Heart right ventricle (tissue), 16 donors: ENCODE measurements at regions not wholly inside any gene's neighbourhood (a gene's known extent, or its start where the extent isn't known, plus 50 kb on each side); places are given as distances from the start of the nearest gene placed in this dataset.

Experiments used
- ATAC-seq, 8 donors: fragments of 200-7000 bp; cut with Tn5 transposase; one replicate each; pipeline ENCODE4 v1.9.1; 2020; ENCODE audit warnings: mild to moderate bottlenecking in 8 of 8, moderate library complexity in 8 of 8, moderate number of reproducible peaks in 1 of 8
- DNase-seq, 2 donors: peaks; one replicate each; pipeline ENCODE4 v3.0.0-alpha.2; 2020
- H3K27ac ChIP-seq, 10 donors: fragments of 200-600 bp; sonication (generic) in 2 of 10; one replicate each; pipeline versions ENCODE4 v1.5.0 to v1.8.0; 2020 to 2022; ENCODE audit warnings: mild to moderate bottlenecking in 3 of 10
- H3K27me3 ChIP-seq, 7 donors: fragments of 200-600 bp; one replicate each; pipeline ENCODE4 v1.8.0; 2021 to 2022; ENCODE audit warnings: mild to moderate bottlenecking in 2 of 7
- H3K36me3 ChIP-seq, 9 donors: fragments of 200-600 bp; sonication (generic) in 1 of 9; one replicate each; pipeline versions ENCODE4 v1.5.0 to v1.8.0; 2020 to 2022; ENCODE audit warnings: mild to moderate bottlenecking in 2 of 9
- H3K4me1 ChIP-seq, 9 donors: fragments of 200-600 bp; sonication (generic) in 1 of 9; one replicate each; pipeline versions ENCODE4 v1.5.0 to v1.8.0; 2020 to 2022; ENCODE audit warnings: mild to moderate bottlenecking in 4 of 9
- H3K4me3 ChIP-seq, 10 donors: fragments of 200-600 bp; sonication (generic) in 2 of 10; one replicate each; pipeline versions ENCODE4 v1.5.0 to v1.8.0; 2020 to 2022; ENCODE audit warnings: mild to moderate bottlenecking in 7 of 10, moderate library complexity in 2 of 10
- H3K9me3 ChIP-seq, 11 donors: fragments of 200-600 bp in 10 of 11; sonication (generic) in 2 of 11; one replicate each; pipeline versions ENCODE4 v1.5.0 to v1.8.0; 2013 to 2022; ENCODE audit warnings: mild to moderate bottlenecking in 2 of 11, control low read depth in 1 of 11, moderate library complexity in 1 of 11
- CTCF ChIP-seq, 9 donors: fragments of 200-600 bp; sonication (generic) in 2 of 9; IDR thresholded peaks; one replicate each; pipeline versions ENCODE4 v1.5.0 to v1.8.0; 2021 to 2022; ENCODE audit warnings: antibody characterized with exemption in 9 of 9, mild to moderate bottlenecking in 5 of 9, moderate library complexity in 1 of 9
- WGBS, 2 donors: extraction: QIAGEN DNeasy Blood & Tissue Kit; methylation state at CpG; one replicate each; pipeline ENCODE4 v1.1.7; 2013; ENCODE audit warnings: inconsistent platforms in 1 of 2; 5-methylcytosine and 5-hydroxymethylcytosine counted together
- intact Hi-C, 10 donors: fragments of 100-400 bp; cut with DNase I; formaldehyde crosslinking; loops; one replicate each; pipeline versions ENCODE4 v1.11.1 to v1.14.2; 2022
- donor health status: Arrhythmogenic right ventricular cardiomyopathy.
- donor health status: ischemic (EF 13 %, LVEDD 7.1; RV severe dilation, severe dysfunction).
- donor health status: healthy with polysubstance abuse.
- donor health status: DM: no; HTN: yes; CAD: no.
- donor health status: DM: no; HTN: no; CAD: no.
- donor health status: ischemic (EF 25% LVEDD 6.9; RV normal size, moderate dysfunction).
- donor health status: ischemic (EF 25% LVEDD 5.7; RV mildly dilated, moderate dysfunction).
- donor health status: healthy.
- donor health status: DM: yes; HTN: yes; CAD: no.
- donor health status: Ischemic cardiomyopathy.
- donor health status: ischemic (EF 35%, LVEDD 5.7; RV mildly dilated, moderate dysfunction).
- donor health status: nonischemic (EF 11% LVEDD 7.7; RV severe dilation, severe dysfunction).
- donor health status: DM: yes; HTN: yes; CAD: no.
- donor health status: PGD.
- donor health status: ischemic (EF 29% LVEDD 5.4; RV normal size, mild dysfunction).
- donor health status: nonischemic (EF 23%, LVEDD 6.1; RV moderate dilation, normal function).

- H3K4me3 ChIP-seq, result no peak overlapping the region
- H3K4me1 ChIP-seq, result no peaks in the 10 kb centered on the region
- no peak for TF ChIP-seq CTCF (IDR thresholded peaks at IDR 0.05)
- WGBS, 2 donors, result 92 to 93% methylated on average over 7 of the region's 7 CpGs
- no peak overlapping the region for H3K27ac ChIP-seq
- H3K36me3 ChIP-seq, result no peaks in the 10 kb centered on the region
- no peak for DNase-seq
- ATAC-seq, result no peak
- intact Hi-C loops, result no loop called here
- peaks cover 0 to 10% (median 0%) of the 10 kb centered on the region in 11 donors for H3K9me3 ChIP-seq
- H3K27me3 ChIP-seq, result no peaks in the 10 kb centered on the region
These were observed 322.2 kb downstream of the BRD1 start for GRCh38 chr22:49505337-49506009.

GRCh38 chr22:49503896-49504521, 323.7 kb downstream of the BRD1 start:
- WGBS, 2 donors, result 77 to 80% methylated on average over 6 of the region's 6 CpGs
- no peak for TF ChIP-seq CTCF (IDR thresholded peaks at IDR 0.05)
- ATAC-seq, result no peak

GRCh38 chr22:49503321-49503720, 324.4 kb downstream of the BRD1 start:
- no peak for TF ChIP-seq CTCF (IDR thresholded peaks at IDR 0.05)
- Histone ChIP-seq H3K4me1 (no peaks in the 10 kb centered on the region), H3K4me3 (no peak overlapping the region), H3K27me3 (no peaks in the 10 kb centered on the region), H3K9me3 (no peaks in the 10 kb centered on the region), H3K36me3 (no peaks in the 10 kb centered on the region), H3K27ac (no peak overlapping the region)
- 64 to 68% methylated on average over 1 of the region's 1 CpG for WGBS, 2 donors
- ATAC-seq (no peak), DNase-seq (no peak)
- intact Hi-C loops, result no loop called here

More at GRCh38 chr22:49503896-49504521, 323.7 kb downstream of the BRD1 start:
- Histone ChIP-seq H3K27ac (no peak overlapping the region), H3K4me1 (no peaks in the 10 kb centered on the region), H3K27me3 (no peaks in the 10 kb centered on the region), H3K9me3 (no peaks in the 10 kb centered on the region), H3K36me3 (no peaks in the 10 kb centered on the region), H3K4me3 (no peak overlapping the region)
- DNase-seq, result no peak
- intact Hi-C loops, result no loop called here

GRCh38 chr22:49502126-49502826, 325.4 kb downstream of the BRD1 start:
- WGBS, 2 donors, result 82 to 84% methylated on average over 13 of the region's 13 CpGs
- Histone ChIP-seq H3K9me3 (peaks cover 0 to 4% (median 0%) of the 10 kb centered on the region in 11 donors), H3K36me3 (no peaks in the 10 kb centered on the region), H3K4me3 (no peak overlapping the region), H3K4me1 (no peaks in the 10 kb centered on the region), H3K27me3 (no peaks in the 10 kb centered on the region), H3K27ac (no peak overlapping the region)
- intact Hi-C loops, result no loop called here
- no peak for TF ChIP-seq CTCF (IDR thresholded peaks at IDR 0.05)
- DNase-seq (no peak), ATAC-seq (no peak)
